Stimulated activated CD4-positive, alpha-beta T cell treated with anti-CD3 and anti-CD28 coated beads, Interleukin-4, amount 100 ng/mL, for 48 hours (primary cell): ENCODE measurements at regions not wholly inside any gene's neighbourhood (a gene's known extent, or its start where the extent isn't known, plus 50 kb on each side); places are given as distances from the start of the nearest gene placed in this dataset.
"Not testable (repeated sequence)": the region's sequence is repeated elsewhere in the genome, so short reads cannot be mapped to it uniquely, and the experiment has no call there.

ENCODE experiments used
- DNase-seq, 2 donors: peaks; one replicate each; pipeline ENCODE4 v3.0.0-alpha.2; 2020; ENCODE audit warnings: low read depth in 2 of 2

DNA sequence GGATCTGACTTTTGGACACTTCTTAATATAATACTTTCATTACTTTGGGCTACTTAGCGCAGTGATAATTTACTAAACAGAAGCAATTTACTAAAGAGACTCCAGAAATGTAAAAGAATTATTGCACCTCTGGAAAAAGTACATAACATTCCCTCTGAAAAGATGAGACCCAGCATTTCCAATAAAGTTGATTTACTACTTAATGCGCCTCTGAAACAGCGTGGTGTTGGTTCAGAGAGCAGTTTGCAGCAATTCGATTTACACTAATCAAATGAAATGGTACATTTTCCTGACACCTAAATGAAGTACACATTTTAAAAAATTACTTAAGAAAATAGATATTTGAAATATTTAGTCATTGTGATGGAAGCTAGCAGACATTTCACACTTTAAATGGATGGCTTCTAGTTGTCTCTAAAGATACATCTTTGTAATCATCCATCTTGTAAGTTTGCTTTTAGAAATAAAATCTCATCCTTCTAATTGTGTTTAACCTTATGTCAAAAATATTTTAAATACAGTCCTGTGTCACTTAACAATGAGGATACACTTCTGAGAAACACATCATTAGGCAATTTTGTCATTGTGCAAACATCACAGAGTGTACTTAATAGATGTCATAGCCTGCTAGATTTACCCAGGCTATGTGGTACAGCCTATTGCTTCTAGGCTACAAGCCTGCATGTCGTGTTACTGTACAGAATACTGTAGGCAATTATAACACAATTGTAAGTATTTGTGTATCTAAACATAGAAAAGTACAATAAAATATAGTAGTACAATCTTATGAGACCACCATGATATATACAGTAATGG lies 284.6 kb upstream of the UBE2E3 start:
- DNase-seq = no peak

DNA sequence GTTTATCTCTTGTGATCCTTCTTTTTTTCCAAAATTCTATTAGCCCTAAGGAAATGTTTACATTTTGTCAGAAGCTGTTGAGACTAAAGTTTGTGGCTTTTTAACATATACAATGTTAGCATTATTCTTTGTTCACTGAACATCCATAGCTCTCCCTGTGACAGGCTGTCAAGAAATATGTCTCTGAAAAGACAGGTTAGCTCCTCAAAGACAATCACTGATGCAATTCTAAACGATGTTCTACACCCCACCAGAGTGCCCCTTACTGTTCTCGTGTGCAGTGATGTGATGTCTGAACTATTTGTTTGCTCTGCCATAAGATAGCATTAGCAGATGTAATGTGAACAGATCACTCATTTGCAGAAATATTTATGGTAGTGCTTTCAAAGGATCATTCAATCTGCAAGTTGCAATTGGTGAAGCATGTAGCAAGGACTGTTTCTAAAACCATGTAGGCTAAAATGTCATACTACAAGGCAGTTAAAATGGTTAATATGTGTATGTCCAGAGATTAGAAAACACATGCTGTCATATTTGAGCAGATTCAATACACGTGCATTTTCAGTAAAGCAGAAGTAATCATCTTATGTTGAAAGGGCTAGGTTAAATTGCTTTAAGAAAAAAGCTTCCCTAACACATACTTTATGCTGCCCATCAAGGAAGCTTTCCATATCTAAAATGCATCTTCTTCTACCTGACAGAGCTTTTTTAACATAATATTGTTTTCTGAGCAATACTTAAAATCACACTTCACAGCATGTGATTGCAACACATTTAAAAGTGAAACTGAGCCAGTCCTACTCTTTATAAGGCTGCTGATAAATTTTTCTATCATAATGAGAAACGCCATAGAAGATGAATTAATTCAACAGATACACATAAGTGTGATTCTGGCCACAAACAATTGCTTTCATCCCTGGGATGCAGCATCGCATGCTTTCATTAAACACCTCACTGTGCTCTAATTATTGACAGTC lies 285.7 kb upstream of the UBE2E3 start:
- DNase-seq = no peak

DNA sequence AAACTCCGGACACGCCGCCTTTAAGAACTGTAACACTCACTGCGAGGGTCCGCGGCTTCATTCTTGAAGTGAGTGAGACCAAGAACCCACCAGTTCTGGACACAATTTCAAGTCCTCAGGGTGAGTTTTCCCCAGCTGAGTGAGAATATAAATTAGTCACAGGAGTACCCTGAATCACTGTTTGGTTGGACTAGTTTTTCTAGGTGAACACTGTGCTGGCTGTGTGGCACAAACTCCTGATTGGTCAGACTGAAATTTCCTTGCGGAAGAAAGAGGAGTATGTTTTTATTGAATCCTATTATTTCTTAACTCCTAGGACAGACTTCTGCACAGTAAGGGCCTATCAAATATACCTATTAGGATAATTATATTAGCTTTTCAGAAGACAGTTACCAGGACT lies 288.1 kb upstream of the UBE2E3 start:
- no peak for DNase-seq

GRCh38 chr2:180691855-180692223 lies 288.6 kb upstream of the UBE2E3 start:
- DNase-seq = not testable (repeated sequence)

DNA sequence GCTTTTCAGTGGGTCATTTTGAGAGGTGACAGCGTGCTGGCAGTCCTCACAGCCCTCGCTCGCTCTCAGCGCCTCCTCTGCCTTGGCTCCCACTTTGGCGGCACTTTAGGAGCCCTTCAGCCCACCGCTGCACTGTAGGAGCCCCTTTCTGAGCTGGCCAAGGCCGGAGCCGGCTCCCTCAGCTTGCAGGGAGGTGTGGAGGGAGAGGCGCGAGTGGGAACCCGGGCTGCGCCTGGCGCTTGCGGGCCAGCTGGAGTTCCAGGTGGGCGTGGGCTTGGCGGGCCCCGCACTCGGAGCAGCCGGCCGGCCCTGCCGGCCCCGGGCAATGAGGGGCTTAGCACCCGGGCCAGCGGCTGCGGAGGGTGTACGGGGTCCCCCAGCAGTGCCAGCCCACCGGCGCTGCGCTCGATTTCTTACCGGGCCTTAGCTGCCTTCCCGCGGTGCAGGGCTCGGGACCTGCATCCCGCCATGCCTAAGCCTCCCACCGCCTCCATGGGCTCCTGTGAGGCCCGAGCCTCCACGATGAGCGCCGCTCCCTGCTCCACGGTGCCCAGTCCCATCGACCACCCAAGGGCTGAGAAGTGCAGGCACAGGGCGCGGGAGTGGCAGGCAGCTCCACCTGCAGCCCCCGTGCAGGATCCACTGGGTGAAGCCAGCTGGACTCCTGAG lies 289.1 kb upstream of the UBE2E3 start:
- not testable (repeated sequence) for DNase-seq

DNA sequence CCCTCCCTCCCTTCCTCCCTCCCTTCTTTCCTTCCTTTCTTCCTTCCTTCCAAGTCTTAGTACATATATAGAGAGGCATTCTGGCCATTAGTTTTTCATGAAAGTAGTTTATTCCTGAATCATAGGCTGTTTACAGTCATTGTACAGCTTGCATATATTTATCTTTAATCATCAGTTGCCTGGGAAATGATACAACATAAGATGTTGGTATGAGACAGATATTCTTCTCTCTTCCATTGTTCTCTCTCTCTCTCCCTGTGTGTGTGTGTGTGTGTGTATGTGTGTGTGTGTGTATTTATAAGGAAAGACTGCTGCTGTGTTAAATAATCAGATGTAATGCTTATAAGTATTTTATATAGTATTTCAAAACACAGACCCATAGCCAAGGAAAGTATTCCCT lies 289.8 kb upstream of the UBE2E3 start:
- DNase-seq = no peak

GRCh38 chr2:180682871-180683270 lies 297.5 kb upstream of the UBE2E3 start:
- no peak for DNase-seq

DNA sequence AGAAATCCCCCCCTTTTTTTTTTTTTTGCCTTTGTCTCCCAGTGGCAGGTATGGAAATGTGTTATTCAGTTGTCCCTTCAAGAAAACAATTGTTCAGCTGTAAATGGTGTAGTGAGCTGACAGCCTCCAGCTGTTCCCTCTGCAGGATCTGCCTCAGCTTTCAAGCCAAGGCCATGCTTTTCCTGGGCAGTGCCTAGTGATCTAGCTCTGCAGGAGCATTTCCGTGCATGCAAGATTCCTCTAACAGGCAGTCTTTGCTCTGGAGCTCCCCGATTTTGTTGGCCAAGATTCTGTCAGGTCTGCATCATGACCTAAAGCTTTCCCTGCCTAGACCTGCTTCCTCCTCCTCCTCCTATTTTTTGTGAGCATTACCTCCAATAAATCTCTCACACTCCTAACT lies 300.7 kb upstream of the UBE2E3 start:
- DNase-seq = no peak

DNA sequence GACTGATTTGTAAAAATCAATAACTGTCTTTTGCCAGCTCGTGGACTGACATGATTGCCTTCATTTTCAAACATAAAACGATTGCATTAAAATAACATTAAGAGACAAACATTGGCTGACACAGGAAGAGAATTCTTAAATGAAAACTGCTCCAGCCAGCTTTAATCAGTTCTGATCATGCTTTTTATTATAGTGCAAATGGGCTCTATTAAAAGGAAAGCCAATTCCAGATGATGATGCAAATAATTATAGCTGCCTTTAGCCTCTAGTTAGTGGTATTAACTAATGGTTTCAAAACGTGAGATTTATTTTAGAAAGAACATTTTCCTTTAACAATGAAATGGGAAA lies 301.8 kb upstream of the UBE2E3 start:
- no peak for DNase-seq

DNA sequence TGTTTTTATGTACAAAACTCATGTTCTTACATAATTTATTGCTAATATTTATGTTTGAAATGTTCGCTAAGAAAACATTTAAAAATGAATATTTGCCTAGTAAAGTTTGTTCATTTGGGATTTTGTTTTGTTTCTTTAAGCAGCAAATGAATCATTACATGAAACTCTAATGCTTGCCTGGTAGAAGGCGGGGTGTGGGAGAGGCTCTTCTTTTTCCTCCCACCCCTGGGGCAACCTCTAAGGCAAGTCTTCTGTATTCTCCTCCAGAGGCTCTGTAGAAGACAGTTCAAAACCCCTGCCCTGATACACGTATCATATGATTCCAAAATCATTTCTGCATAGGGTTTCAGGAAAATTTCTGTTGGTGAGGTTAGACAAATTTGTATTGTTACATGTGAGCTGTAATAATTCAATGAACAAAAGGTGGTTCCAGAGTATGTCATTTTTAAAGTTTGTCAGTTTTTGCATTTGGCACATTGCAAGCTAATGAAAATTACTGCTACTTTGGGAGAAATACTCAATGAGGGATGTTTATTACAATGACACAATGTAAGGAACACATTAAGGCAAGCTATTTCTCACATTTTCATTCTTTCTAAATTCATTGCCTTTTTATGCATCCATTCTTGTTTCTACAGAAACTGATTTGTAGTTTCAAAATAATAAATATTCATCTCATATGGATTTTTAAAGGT lies 302.3 kb upstream of the UBE2E3 start:
- no peak for DNase-seq

GRCh38 chr2:180677200-180677599 lies 303.2 kb upstream of the UBE2E3 start:
- no peak for DNase-seq

DNA sequence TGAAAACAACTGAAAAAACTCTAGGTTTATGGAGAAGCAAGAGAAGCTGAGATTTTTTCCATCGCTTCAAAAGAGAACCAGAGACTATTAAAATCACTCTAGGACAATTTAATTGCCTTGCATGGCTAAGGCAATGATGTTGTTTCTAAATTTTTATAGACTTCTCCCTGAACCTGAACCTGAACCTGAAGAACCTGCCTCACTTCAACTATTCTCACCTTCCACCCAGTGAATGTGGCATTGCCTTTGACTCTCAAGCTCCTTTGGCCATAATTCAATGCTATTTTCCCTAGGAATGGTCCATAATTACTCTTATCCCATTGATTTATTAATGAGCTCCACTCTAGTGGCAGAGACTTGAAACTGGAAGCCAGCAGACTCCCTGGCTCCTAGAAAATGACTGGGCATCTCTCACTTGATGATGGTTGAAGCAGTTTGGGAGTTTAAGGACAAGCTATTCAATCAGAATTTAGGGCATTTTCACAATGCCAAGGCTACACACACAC lies 303.8 kb upstream of the UBE2E3 start:
- no peak for DNase-seq

DNA sequence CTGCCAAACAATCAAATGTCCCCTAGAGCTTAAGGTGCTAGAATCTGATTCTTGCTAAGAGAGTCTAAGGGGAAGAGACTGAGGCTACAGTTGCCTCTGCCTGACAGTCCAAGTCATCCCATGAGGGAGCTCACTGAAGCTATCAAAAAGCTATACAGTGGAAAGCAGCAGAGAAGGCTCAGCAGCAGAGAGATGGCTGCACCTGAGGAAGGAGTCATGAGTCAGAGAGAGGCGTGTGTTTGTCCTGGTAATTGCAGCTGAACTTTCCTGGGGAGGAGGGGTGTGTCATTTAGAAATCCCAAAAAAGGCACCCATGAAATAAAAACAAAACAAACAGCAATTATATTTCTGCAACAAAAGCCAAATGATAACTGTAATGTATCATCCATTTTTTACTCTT lies 305.2 kb upstream of the UBE2E3 start:
- no peak for DNase-seq

GRCh38 chr2:180672377-180672776 lies 308.0 kb upstream of the UBE2E3 start:
- no peak for DNase-seq

DNA sequence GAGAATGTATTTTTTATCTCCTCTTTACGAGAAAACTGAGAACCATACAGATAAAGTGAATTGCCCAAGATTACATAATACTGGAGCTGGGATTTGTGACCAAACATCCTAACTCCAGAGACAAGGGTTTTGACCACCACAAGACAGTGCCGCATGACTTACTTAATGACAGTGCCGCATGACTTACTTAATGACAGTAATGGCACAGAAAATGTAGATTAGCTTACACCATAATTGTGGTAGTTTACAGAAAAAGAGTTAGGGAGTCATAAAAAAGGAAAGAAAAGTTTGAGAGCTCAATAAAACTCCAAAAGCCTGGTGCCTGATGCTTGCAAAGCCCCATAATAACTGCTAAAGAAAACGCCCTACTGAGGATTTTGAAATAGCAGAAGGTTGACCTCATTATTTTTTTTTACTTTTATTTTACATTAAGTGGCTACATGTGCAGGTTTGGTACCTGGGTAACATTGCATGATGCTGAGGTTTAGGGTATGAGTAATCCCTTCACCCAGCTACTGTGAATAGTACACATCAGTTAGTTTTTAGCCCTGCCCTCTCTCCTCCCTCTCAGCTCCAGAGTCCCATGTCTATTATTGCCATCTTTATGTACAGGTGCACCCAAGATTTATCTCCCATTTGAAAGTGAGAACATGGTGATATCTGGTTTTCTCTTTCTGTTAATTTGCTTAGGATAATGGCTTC lies 310.0 kb upstream of the UBE2E3 start:
- no peak for DNase-seq

GRCh38 chr2:180669016-180669415 lies 311.4 kb upstream of the UBE2E3 start:
- DNase-seq = no peak

DNA sequence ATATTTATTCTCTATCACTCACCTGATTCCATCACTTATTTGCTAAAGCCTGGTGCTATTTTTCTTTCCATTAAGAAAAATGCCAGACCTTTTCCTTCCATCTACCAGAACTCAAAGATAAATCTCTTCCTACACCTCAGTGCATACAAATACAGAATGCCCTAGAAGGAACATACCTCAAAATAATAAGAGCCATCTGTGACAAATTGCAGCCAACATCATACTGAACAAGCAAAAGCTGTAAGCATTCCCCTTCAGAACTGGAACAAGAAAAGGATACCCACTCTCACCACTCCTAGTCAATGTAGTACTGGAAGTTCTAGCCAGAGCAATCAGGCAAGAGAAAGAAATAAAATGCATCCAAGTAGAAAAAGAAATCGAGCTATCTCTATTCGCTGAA lies 315.9 kb upstream of the UBE2E3 start:
- DNase-seq = no peak

DNA sequence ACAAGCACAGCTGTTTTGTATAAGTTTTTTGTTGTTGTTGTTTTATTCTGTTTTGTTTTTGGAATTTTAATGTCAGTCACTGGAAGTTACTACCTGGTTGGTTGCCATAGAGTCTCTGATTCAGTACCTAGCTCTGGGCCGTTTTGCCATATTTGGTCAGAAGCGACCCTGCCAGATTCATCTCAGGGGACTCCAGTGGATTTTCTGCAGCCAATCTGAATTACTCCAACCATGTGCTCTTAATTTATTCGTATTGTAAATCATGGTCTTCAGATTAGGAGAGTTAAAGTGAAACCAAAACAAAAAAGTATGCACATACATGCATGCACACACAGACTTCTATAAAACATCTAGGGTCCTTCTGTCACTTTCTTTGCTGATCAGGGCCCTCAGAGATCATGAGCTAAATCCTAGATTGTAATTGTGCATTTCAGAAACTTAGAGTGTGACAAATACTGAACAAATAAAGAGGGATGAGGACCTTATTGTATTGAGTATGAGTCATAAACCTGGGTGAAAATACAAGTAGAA lies 317.4 kb upstream of the UBE2E3 start:
- DNase-seq = no peak

- no peak for DNase-seq
These were observed 317.9 kb upstream of the UBE2E3 start for GRCh38 chr2:180662521-180662920.

GRCh38 chr2:180661686-180662030 lies 318.7 kb upstream of the UBE2E3 start:
- DNase-seq = no peak
